GM12878 (cell line): ENCODE measurements at regions not wholly inside any gene's neighbourhood (a gene's known extent, or its start where the extent isn't known, plus 50 kb on each side); places are given as distances from the start of the nearest gene placed in this dataset.
A peak's percentile ranks its signal among the peaks of the same experiment; 100 is the strongest.

Experiments
- CEBPZ ChIP-seq: fragments of 150-350 bp; IDR thresholded peaks from 2 replicates; pipeline ENCODE4 v1.6.1; 2016; ENCODE audit warnings: low read depth, low read length
- CHD2 ChIP-seq: IDR thresholded peaks from 2 replicates; pipeline ENCODE4 v1.6.1; 2011; ENCODE audit warnings: low read depth, low read length, improper control_type of control experiment, borderline replicate concordance
- CREB1 ChIP-seq: IDR thresholded peaks from 2 replicates; pipeline ENCODE4 v1.6.1; 2012; ENCODE audit warnings: low read depth, mild to moderate bottlenecking, inconsistent platforms
- E2F4 ChIP-seq: IDR thresholded peaks from 2 replicates; pipeline ENCODE4 v1.6.1; 2012; ENCODE audit warnings: low read depth, low read length, improper control_type of control experiment
- E4F1 ChIP-seq: fragments of 450-650 bp; IDR thresholded peaks from 2 replicates; pipeline ENCODE4 v1.6.1; 2018; ENCODE audit warnings: borderline replicate concordance, mild to moderate bottlenecking; ENCODE audit not compliant: partially characterized antibody
- ELK1 ChIP-seq: IDR thresholded peaks from 2 replicates; pipeline ENCODE4 v1.6.1; 2012; ENCODE audit warnings: low read depth, low read length, improper control_type of control experiment
- FOS ChIP-seq: IDR thresholded peaks from 3 replicates; pipeline ENCODE4 v1.6.1; 2011; ENCODE audit warnings: borderline replicate concordance; ENCODE audit not compliant: insufficient read length; ENCODE audit errors: extremely low read depth
- HDAC6 ChIP-seq: fragments of 200-600 bp; sonication (generic); IDR thresholded peaks from one replicate; pipeline ENCODE4 v1.8.0; 2017; ENCODE audit warnings: antibody characterized with exemption; ENCODE audit not compliant: unreplicated experiment
- IKZF2 ChIP-seq, 2 experiments: fragments of 450-650 bp; IDR thresholded peaks; 2 replicates each; pipeline ENCODE4 v1.6.1; 2017; ENCODE audit warnings: mild to moderate bottlenecking in 2 of 2, moderate library complexity in 2 of 2
- JUND ChIP-seq: IDR thresholded peaks from 2 replicates; pipeline ENCODE4 v1.6.1; 2012; ENCODE audit warnings: low read depth, mild to moderate bottlenecking, low read length, improper control_type of control experiment, moderate library complexity
- LARP7 ChIP-seq: fragments of 450-650 bp; IDR thresholded peaks from 2 replicates; pipeline ENCODE4 v1.6.1; 2017; ENCODE audit warnings: mild to moderate bottlenecking
- MEF2A ChIP-seq: IDR thresholded peaks from 2 replicates; pipeline ENCODE4 v1.6.1; 2011; ENCODE audit warnings: low read depth, mild to moderate bottlenecking, low read length, moderate library complexity; ENCODE audit not compliant: insufficient read depth
- NBN ChIP-seq: fragments of 450-650 bp; IDR thresholded peaks from 2 replicates; pipeline ENCODE4 v1.6.1; 2016
- NR2C1 ChIP-seq: fragments of 450-650 bp; IDR thresholded peaks from 2 replicates; pipeline ENCODE4 v1.6.1; 2017; ENCODE audit warnings: antibody characterized with exemption, mild to moderate bottlenecking, moderate library complexity
- PKNOX1 ChIP-seq: fragments of 450-650 bp; IDR thresholded peaks from 2 replicates; pipeline ENCODE4 v1.6.1; 2016; ENCODE audit warnings: mild to moderate bottlenecking
- PML ChIP-seq: IDR thresholded peaks from 2 replicates; pipeline ENCODE4 v1.6.1; 2012; ENCODE audit warnings: low read length, inconsistent platforms
- PRDM15 ChIP-seq: fragments of 450-650 bp; formaldehyde crosslinking; IDR thresholded peaks from 2 replicates; pipeline ENCODE4 v1.4.0; 2020; ENCODE audit warnings: mild to moderate bottlenecking, moderate library complexity
- RUNX3 ChIP-seq: IDR thresholded peaks from 2 replicates; pipeline ENCODE4 v1.6.1; 2012; ENCODE audit warnings: low read length, inconsistent platforms

GRCh38 chr2:143901185-143901842, 618.6 kb downstream of the ZEB2 start (continued):
- TF ChIP-seq E4F1 (no peak), PML (no peak), JUND (no peak), PKNOX1 (no peak), CHD2 (no peak), IKZF2 (IDR thresholded peaks at IDR 0.05) (peak; percentile 62 to 75), FOS (no peak), CREB1 (0 out of 2 replicates have a peak, but pooled peaks have one; percentile 13), E2F4 (no peak), HDAC6 (no peak), NR2C1 (no peak), RUNX3 (peak; percentile 85), LARP7 (no peak), PRDM15 (no peak), CEBPZ (no peak), NBN (no peak), ELK1 (no peak), MEF2A (0 out of 2 replicates have a peak, but pooled peaks have one; percentile 23)
